HFFc6 (cell line): ENCODE measurements at regions not wholly inside any gene's neighbourhood (a gene's known extent, or its start where the extent isn't known, plus 50 kb on each side); places are given as distances from the start of the nearest gene placed in this dataset.

ENCODE experiments used
- DNase-seq: peaks from one replicate; pipeline ENCODE4 v3.0.0-alpha.2; 2018
- H3K27ac Mint-ChIP-seq: 2 replicates; pipeline ENCODE4 v1.8.0; 2020; ENCODE audit warnings: mild to moderate bottlenecking, mixed read lengths
- H3K27me3 Mint-ChIP-seq: 2 replicates; pipeline ENCODE4 v1.8.0; 2021; ENCODE audit warnings: mild to moderate bottlenecking, moderate library complexity, mixed read lengths; ENCODE audit not compliant: insufficient read depth
- H3K36me3 Mint-ChIP-seq: 2 replicates; pipeline ENCODE4 v1.8.0; 2021; ENCODE audit warnings: low read depth, mixed read lengths
- H3K4me1 Mint-ChIP-seq: 2 replicates; pipeline ENCODE4 v1.8.0; 2020; ENCODE audit warnings: low read depth, mixed read lengths
- H3K4me3 Mint-ChIP-seq: 2 replicates; pipeline ENCODE4 v1.8.0; 2020; ENCODE audit warnings: mild to moderate bottlenecking, moderate library complexity, mixed read lengths
- H3K9me3 Mint-ChIP-seq: 2 replicates; pipeline ENCODE4 v1.8.0; 2020; ENCODE audit warnings: mild to moderate bottlenecking, mixed read lengths
- CTCF ChIP-seq: fragments of 200-600 bp; sonication (generic); IDR thresholded peaks from 2 replicates; pipeline ENCODE4 v1.5.0; 2021; ENCODE audit warnings: antibody characterized with exemption, mild to moderate bottlenecking

- Mint-ChIP-seq H3K9me3 (peaks cover 22% of the 10 kb centered on the region), H3K27ac (no peak overlapping the region), H3K4me1 (no peaks in the 10 kb centered on the region), H3K36me3 (no peaks in the 10 kb centered on the region), H3K4me3 (no peak overlapping the region), H3K27me3 (no peaks in the 10 kb centered on the region)
- TF ChIP-seq CTCF, result no peak
- no peak for DNase-seq
Measured at GRCh38 chr3:18623220-18623619, 198.1 kb upstream of the SATB1 start.

- Mint-ChIP-seq H3K36me3 (no peaks in the 10 kb centered on the region), H3K27me3 (no peaks in the 10 kb centered on the region), H3K9me3 (peaks cover 30% of the 10 kb centered on the region), H3K4me1 (no peaks in the 10 kb centered on the region), H3K4me3 (no peak overlapping the region), H3K27ac (no peak overlapping the region)
- TF ChIP-seq CTCF, result no peak
- DNase-seq, result no peak
Measured at GRCh38 chr3:18618723-18619122, 193.6 kb upstream of the SATB1 start.

GRCh38 chr3:18611991-18612390 lies 186.9 kb upstream of the SATB1 start:
- Mint-ChIP-seq H3K9me3 (peaks cover 44% of the 10 kb centered on the region), H3K4me3 (no peak overlapping the region), H3K27ac (no peak overlapping the region), H3K4me1 (no peaks in the 10 kb centered on the region), H3K36me3 (no peaks in the 10 kb centered on the region), H3K27me3 (no peaks in the 10 kb centered on the region)
- no peak for DNase-seq
- TF ChIP-seq CTCF, result no peak

- TF ChIP-seq CTCF, result no peak
- Mint-ChIP-seq H3K4me1 (no peaks in the 10 kb centered on the region), H3K27me3 (no peaks in the 10 kb centered on the region; the same call in 1 of the 2 replicates), H3K4me3 (no peak overlapping the region), H3K9me3 (peaks cover 36% of the 10 kb centered on the region), H3K36me3 (no peaks in the 10 kb centered on the region), H3K27ac (no peak overlapping the region)
- DNase-seq, result no peak
Measured at GRCh38 chr3:18609187-18609586, 184.0 kb upstream of the SATB1 start.

- no peaks in the 10 kb centered on the region; the same call in 1 of the 2 replicates for H3K27me3 Mint-ChIP-seq
- no peak for TF ChIP-seq CTCF
- H3K9me3 Mint-ChIP-seq, result peaks cover 36% of the 10 kb centered on the region
- H3K27ac Mint-ChIP-seq, result no peak overlapping the region
- H3K4me3 Mint-ChIP-seq, result no peak overlapping the region
- no peaks in the 10 kb centered on the region for H3K36me3 Mint-ChIP-seq
- no peaks in the 10 kb centered on the region for H3K4me1 Mint-ChIP-seq
- DNase-seq, result no peak
Measured at GRCh38 chr3:18597919-18598318, 172.8 kb upstream of the SATB1 start.

- DNase-seq, result no peak
- Mint-ChIP-seq H3K4me1 (no peaks in the 10 kb centered on the region), H3K9me3 (peaks cover 29% of the 10 kb centered on the region), H3K4me3 (no peak overlapping the region), H3K36me3 (no peaks in the 10 kb centered on the region), H3K27me3 (no peaks in the 10 kb centered on the region; the same call in 1 of the 2 replicates), H3K27ac (no peak overlapping the region)
- no peak for TF ChIP-seq CTCF
Measured at GRCh38 chr3:18593231-18593630, 168.1 kb upstream of the SATB1 start.
